Right lobe of liver (tissue), 4 donors: ENCODE measurements at regions not wholly inside any gene's neighbourhood (a gene's known extent, or its start where the extent isn't known, plus 50 kb on each side); places are given as distances from the start of the nearest gene placed in this dataset.

Source experiments
- POLR2A ChIP-seq: fragments of 450-650 bp; IDR thresholded peaks from one replicate; pipeline ENCODE4 v1.6.1; 2017; ENCODE audit warnings: antibody characterized with exemption, mild to moderate bottlenecking
- TF ChIP-seq, protein P1 (sequence below), 4 donors: fragments of 200-600 bp in 3 of 4; fragments of 450-650 bp in 1 of 4; IDR thresholded peaks; one replicate each; pipeline versions ENCODE4 v1.5.1 to v1.8.0; 2016 to 2022; ENCODE audit warnings: antibody characterized with exemption in 4 of 4, mild to moderate bottlenecking in 2 of 4
- donor health status: DM: no; HTN: no; CAD: no.
- donor health status: DM: no; HTN: no; CAD: no.
- donor health status: DM: no; HTN: yes; CAD: no.

DNA sequence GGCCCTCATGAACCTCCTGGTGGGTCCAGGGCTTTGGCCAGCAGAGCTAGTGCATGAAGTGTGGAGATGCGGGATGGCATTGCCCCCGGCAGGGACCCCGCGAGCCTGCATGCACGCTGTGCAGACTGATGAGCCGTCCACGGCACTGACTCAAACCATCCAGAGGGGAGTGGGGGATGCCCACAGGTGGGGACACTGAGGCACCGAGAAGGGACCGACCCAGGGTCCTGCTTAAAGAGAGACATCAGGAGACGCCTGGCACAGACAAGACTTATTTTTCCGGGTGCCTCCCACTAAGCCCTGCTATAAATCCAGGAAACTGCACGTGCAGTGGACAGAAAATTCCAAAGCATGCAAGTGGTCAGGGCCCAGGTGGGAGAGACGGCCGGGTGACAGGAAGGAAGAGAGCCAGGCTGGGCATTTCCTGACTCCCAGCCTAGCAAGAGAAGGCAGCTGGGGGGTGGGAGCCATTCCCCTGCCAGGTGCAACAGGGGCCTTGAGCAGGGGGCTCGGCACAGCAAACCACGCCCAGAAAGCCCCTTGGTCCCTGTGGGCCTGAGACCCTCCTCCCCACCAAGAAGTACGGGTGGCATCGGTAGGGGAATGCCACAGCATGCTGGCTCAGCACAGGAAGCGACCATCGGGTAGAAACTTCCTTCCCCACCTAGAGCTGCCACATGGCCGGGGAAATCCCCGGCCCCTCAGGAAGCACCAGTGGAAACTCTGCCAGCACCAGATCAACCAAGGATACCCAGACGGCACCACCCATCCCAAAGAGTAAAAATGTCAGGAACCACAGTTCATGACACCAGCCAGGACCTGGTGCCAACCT lies 91.5 kb downstream of the FOXL3 start:
- TF ChIP-seq, protein P1, sequence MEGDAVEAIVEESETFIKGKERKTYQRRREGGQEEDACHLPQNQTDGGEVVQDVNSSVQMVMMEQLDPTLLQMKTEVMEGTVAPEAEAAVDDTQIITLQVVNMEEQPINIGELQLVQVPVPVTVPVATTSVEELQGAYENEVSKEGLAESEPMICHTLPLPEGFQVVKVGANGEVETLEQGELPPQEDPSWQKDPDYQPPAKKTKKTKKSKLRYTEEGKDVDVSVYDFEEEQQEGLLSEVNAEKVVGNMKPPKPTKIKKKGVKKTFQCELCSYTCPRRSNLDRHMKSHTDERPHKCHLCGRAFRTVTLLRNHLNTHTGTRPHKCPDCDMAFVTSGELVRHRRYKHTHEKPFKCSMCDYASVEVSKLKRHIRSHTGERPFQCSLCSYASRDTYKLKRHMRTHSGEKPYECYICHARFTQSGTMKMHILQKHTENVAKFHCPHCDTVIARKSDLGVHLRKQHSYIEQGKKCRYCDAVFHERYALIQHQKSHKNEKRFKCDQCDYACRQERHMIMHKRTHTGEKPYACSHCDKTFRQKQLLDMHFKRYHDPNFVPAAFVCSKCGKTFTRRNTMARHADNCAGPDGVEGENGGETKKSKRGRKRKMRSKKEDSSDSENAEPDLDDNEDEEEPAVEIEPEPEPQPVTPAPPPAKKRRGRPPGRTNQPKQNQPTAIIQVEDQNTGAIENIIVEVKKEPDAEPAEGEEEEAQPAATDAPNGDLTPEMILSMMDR (IDR thresholded peaks at IDR 0.05) = no peak
- no peak for TF ChIP-seq POLR2A
